SK-N-SH (cell line): ENCODE measurements at regions not wholly inside any gene's neighbourhood (a gene's known extent, or its start where the extent isn't known, plus 50 kb on each side); places are given as distances from the start of the nearest gene placed in this dataset.

Experiments
- CHD2 ChIP-seq: fragments of 150-350 bp; IDR thresholded peaks from 2 replicates; pipeline ENCODE4 v1.6.1; 2018; ENCODE audit warnings: low read length; ENCODE audit not compliant: partially characterized antibody
- EP300 ChIP-seq, 2 experiments: IDR thresholded peaks; 2 replicates each; pipeline versions ENCODE4 v1.4.0 to v1.6.1; 2012; ENCODE audit warnings: borderline replicate concordance in 1 of 2, low read depth in 1 of 2, low read length in 1 of 2
- EZH2phosphoT487 ChIP-seq: fragments of 200-600 bp; sonication (generic); IDR thresholded peaks from 2 replicates; pipeline ENCODE4 v1.6.1; 2017; ENCODE audit warnings: low read depth, mixed run types, mild to moderate bottlenecking, antibody characterized with exemption, moderate library complexity, borderline replicate concordance
- IRF3 ChIP-seq: fragments of 150-350 bp; IDR thresholded peaks from 2 replicates; pipeline ENCODE4 v1.6.1; 2016; ENCODE audit warnings: mild to moderate bottlenecking, low read depth, low read length
- PBX3 ChIP-seq: IDR thresholded peaks from 2 replicates; pipeline ENCODE4; 2012
- POLR2AphosphoS5 ChIP-seq: IDR thresholded peaks from 2 replicates; pipeline ENCODE4 v1.6.1; 2012; ENCODE audit warnings: low read depth, low read length
- RAD21 ChIP-seq: IDR thresholded peaks from 2 replicates; pipeline ENCODE4 v1.6.1; 2012; ENCODE audit warnings: mild to moderate bottlenecking, low read length
- RCOR1 ChIP-seq: fragments of 150-350 bp; IDR thresholded peaks from 2 replicates; pipeline ENCODE4 v1.6.1; 2017; ENCODE audit warnings: antibody characterized with exemption, low read length
- TAF1 ChIP-seq: IDR thresholded peaks from 2 replicates; pipeline ENCODE4 v1.6.1; 2012; ENCODE audit warnings: low read depth, mild to moderate bottlenecking, low read length, moderate library complexity, borderline replicate concordance
- USF1 ChIP-seq: IDR thresholded peaks from 2 replicates; pipeline ENCODE4 v1.4.0; 2012; ENCODE audit warnings: low read depth, borderline replicate concordance
- USF2 ChIP-seq: fragments of 150-350 bp; IDR thresholded peaks from 2 replicates; pipeline ENCODE4 v1.6.1; 2017; ENCODE audit warnings: antibody characterized with exemption, low read length, low read depth, borderline replicate concordance
- YY1 ChIP-seq: IDR thresholded peaks from 2 replicates; pipeline ENCODE4 v1.4.0; 2012; ENCODE audit warnings: low read depth, mild to moderate bottlenecking
- TF ChIP-seq, protein P1 (sequence below): fragments of 200-600 bp; sonication (generic); IDR thresholded peaks from 2 replicates; pipeline ENCODE4 v1.6.1; 2017; ENCODE audit warnings: antibody characterized with exemption, mild to moderate bottlenecking, moderate library complexity

GRCh38 chr20:40744818-40745175 lies 55.8 kb upstream of the MAFB start:
- no peak for TF ChIP-seq EP300 (IDR thresholded peaks at IDR 0.05; ENCODE audit: borderline replicate concordance in 1 of 2, low read depth in 1 of 2, low read length in 1 of 2)
- TF ChIP-seq PBX3: no peak
- TF ChIP-seq USF2: no peak
- TF ChIP-seq EZH2phosphoT487: no peak
- TF ChIP-seq, protein P1, sequence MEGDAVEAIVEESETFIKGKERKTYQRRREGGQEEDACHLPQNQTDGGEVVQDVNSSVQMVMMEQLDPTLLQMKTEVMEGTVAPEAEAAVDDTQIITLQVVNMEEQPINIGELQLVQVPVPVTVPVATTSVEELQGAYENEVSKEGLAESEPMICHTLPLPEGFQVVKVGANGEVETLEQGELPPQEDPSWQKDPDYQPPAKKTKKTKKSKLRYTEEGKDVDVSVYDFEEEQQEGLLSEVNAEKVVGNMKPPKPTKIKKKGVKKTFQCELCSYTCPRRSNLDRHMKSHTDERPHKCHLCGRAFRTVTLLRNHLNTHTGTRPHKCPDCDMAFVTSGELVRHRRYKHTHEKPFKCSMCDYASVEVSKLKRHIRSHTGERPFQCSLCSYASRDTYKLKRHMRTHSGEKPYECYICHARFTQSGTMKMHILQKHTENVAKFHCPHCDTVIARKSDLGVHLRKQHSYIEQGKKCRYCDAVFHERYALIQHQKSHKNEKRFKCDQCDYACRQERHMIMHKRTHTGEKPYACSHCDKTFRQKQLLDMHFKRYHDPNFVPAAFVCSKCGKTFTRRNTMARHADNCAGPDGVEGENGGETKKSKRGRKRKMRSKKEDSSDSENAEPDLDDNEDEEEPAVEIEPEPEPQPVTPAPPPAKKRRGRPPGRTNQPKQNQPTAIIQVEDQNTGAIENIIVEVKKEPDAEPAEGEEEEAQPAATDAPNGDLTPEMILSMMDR: no peak
- TF ChIP-seq RAD21: no peak
- no peak for TF ChIP-seq RCOR1
- TF ChIP-seq CHD2: no peak
- no peak for TF ChIP-seq USF1
- no peak for TF ChIP-seq POLR2AphosphoS5
- TF ChIP-seq YY1: no peak
- no peak for TF ChIP-seq IRF3
- TF ChIP-seq TAF1: no peak
